ENCODE measurements at regions not wholly inside any gene's neighbourhood (a gene's known extent, or its start where the extent isn't known, plus 50 kb on each side); places are given as distances from the start of the nearest gene placed in this dataset.

- DNase-seq (ENCODE audit: low read depth in 3 of 3) = no peak
These were observed 141.5 kb upstream of the HAAO start for GRCh38 chr2:42933824-42934254.

GRCh38 chr2:42932271-42933151 lies 140.1 kb upstream of the HAAO start:
- DNase-seq (ENCODE audit: low read depth in 3 of 3) = no peak

GRCh38 chr2:42931818-42932195 lies 139.4 kb upstream of the HAAO start:
- no peak for DNase-seq (ENCODE audit: low read depth in 3 of 3)

GRCh38 chr2:42931146-42931817 lies 138.9 kb upstream of the HAAO start:
- no peak for DNase-seq (ENCODE audit: low read depth in 3 of 3)

- DNase-seq (ENCODE audit: low read depth in 3 of 3) = no peak
These were observed 137.7 kb upstream of the HAAO start for GRCh38 chr2:42930025-42930581.

- no peak for DNase-seq (ENCODE audit: low read depth in 3 of 3)
These were observed 137.2 kb upstream of the HAAO start for GRCh38 chr2:42929546-42930024.

- DNase-seq (ENCODE audit: low read depth in 3 of 3) = no peak
These were observed 136.5 kb upstream of the HAAO start for GRCh38 chr2:42928692-42929545.

GRCh38 chr2:42928161-42928691 lies 135.8 kb upstream of the HAAO start:
- no peak for DNase-seq (ENCODE audit: low read depth in 3 of 3)

GRCh38 chr2:42927334-42928160 lies 135.2 kb upstream of the HAAO start:
- DNase-seq (ENCODE audit: low read depth in 3 of 3) = no peak

GRCh38 chr2:42926434-42927333 lies 134.3 kb upstream of the HAAO start:
- DNase-seq (ENCODE audit: low read depth in 3 of 3) = no peak

GRCh38 chr2:42925742-42926433 lies 133.5 kb upstream of the HAAO start:
- no peak for DNase-seq (ENCODE audit: low read depth in 3 of 3)

GRCh38 chr2:42924418-42924886 lies 132.1 kb upstream of the HAAO start:
- DNase-seq (ENCODE audit: low read depth in 3 of 3) = no peak

GRCh38 chr2:42923580-42924417 lies 131.4 kb upstream of the HAAO start:
- no peak for DNase-seq (ENCODE audit: low read depth in 3 of 3)

GRCh38 chr2:42922790-42923579 lies 130.6 kb upstream of the HAAO start:
- no peak for DNase-seq (ENCODE audit: low read depth in 3 of 3)

- no peak for DNase-seq (ENCODE audit: low read depth in 3 of 3)
These were observed 129.9 kb upstream of the HAAO start for GRCh38 chr2:42922293-42922692.

GRCh38 chr2:42921721-42922120 lies 129.3 kb upstream of the HAAO start:
- DNase-seq (ENCODE audit: low read depth in 3 of 3) = no peak

- no peak for DNase-seq (ENCODE audit: low read depth in 3 of 3)
These were observed 128.8 kb upstream of the HAAO start for GRCh38 chr2:42921147-42921520.
